HG02885 (cell line): ENCODE measurements at regions not wholly inside any gene's neighbourhood (a gene's known extent, or its start where the extent isn't known, plus 50 kb on each side); places are given as distances from the start of the nearest gene placed in this dataset.
"Not testable (repeated sequence)": the region's sequence is repeated elsewhere in the genome, so short reads cannot be mapped to it uniquely, and the experiment has no call there.

Experiments
- ATAC-seq: cut with Tn5 transposase; IDR thresholded peaks from one replicate; pipeline ENCODE4 v1.9.1; 2021; ENCODE audit warnings: mild to moderate bottlenecking; ENCODE audit not compliant: unreplicated experiment, poor library complexity

- no peak for ATAC-seq
Measured at GRCh38 chr15:60251300-60252070, 146.3 kb downstream of the ANXA2 start.

- no peak for ATAC-seq
Measured at GRCh38 chr15:60254416-60254815, 143.4 kb downstream of the ANXA2 start.

- peak; percentile 90 for ATAC-seq
Measured at GRCh38 chr15:60255390-60255789, 142.4 kb downstream of the ANXA2 start.

- no peak for ATAC-seq
Measured at GRCh38 chr15:60257591-60258159, 140.1 kb downstream of the ANXA2 start.

GRCh38 chr15:60259469-60259868 is 138.3 kb downstream of the ANXA2 start:
- ATAC-seq = no peak

- no peak for ATAC-seq
Measured at GRCh38 chr15:60264088-60264487, 133.7 kb downstream of the ANXA2 start.

GRCh38 chr15:60264566-60264965 is 133.2 kb downstream of the ANXA2 start:
- no peak for ATAC-seq

GRCh38 chr15:60265057-60265456 is 132.7 kb downstream of the ANXA2 start:
- ATAC-seq = no peak

GRCh38 chr15:60272623-60273022 is 125.2 kb downstream of the ANXA2 start:
- no peak for ATAC-seq

- no peak for ATAC-seq
Measured at GRCh38 chr15:60275624-60276023, 122.2 kb downstream of the ANXA2 start.

- ATAC-seq = no peak
Measured at GRCh38 chr15:60278879-60279278, 118.9 kb downstream of the ANXA2 start.

GRCh38 chr15:60280259-60280658 is 117.5 kb downstream of the ANXA2 start:
- no peak for ATAC-seq

GRCh38 chr15:60283936-60284335 is 113.8 kb downstream of the ANXA2 start:
- ATAC-seq = no peak

GRCh38 chr15:60295901-60296300 is 101.9 kb downstream of the ANXA2 start:
- not testable (repeated sequence) for ATAC-seq

GRCh38 chr15:60297047-60297446 is 100.7 kb downstream of the ANXA2 start:
- no peak for ATAC-seq
